ENCODE measurements at regions not wholly inside any gene's neighbourhood (a gene's known extent, or its start where the extent isn't known, plus 50 kb on each side); places are given as distances from the start of the nearest gene placed in this dataset.
"Not testable (repeated sequence)": the region's sequence is repeated elsewhere in the genome, so short reads cannot be mapped to it uniquely, and the experiment has no call there.

GRCh38 chr1:164343189-164343588, 215.8 kb upstream of the PBX1 start:
- DNase-seq, result no peak

- DNase-seq, result no peak
Observed at GRCh38 chr1:164347980-164348379, 211.0 kb upstream of the PBX1 start.

GRCh38 chr1:164356511-164356910, 202.5 kb upstream of the PBX1 start:
- no peak for DNase-seq

GRCh38 chr1:164360265-164360664, 198.7 kb upstream of the PBX1 start:
- no peak for DNase-seq

- DNase-seq, result no peak
Observed at GRCh38 chr1:164361927-164362326, 197.1 kb upstream of the PBX1 start.

- DNase-seq, result no peak
Observed at GRCh38 chr1:164363980-164364379, 195.0 kb upstream of the PBX1 start.

- DNase-seq, result no peak
Observed at GRCh38 chr1:164366014-164366413, 193.0 kb upstream of the PBX1 start.

GRCh38 chr1:164369698-164370365, 189.2 kb upstream of the PBX1 start:
- DNase-seq, result no peak

- peak; percentile 39 for DNase-seq
Observed at GRCh38 chr1:164380893-164381292, 178.1 kb upstream of the PBX1 start.

GRCh38 chr1:164382384-164382783, 176.6 kb upstream of the PBX1 start:
- DNase-seq, result no peak

GRCh38 chr1:164384262-164384661, 174.7 kb upstream of the PBX1 start:
- no peak for DNase-seq

GRCh38 chr1:164417016-164417704, 141.8 kb upstream of the PBX1 start:
- no peak for DNase-seq

GRCh38 chr1:164423136-164423535, 135.8 kb upstream of the PBX1 start:
- no peak for DNase-seq

- no peak for DNase-seq
Observed at GRCh38 chr1:164433141-164433817, 125.7 kb upstream of the PBX1 start.

- DNase-seq, result no peak
Observed at GRCh38 chr1:164433818-164434170, 125.2 kb upstream of the PBX1 start.

- DNase-seq, result no peak
Observed at GRCh38 chr1:164440232-164440631, 118.8 kb upstream of the PBX1 start.

- no peak for DNase-seq
Observed at GRCh38 chr1:164443166-164443565, 115.8 kb upstream of the PBX1 start.

- DNase-seq, result no peak
Observed at GRCh38 chr1:164443836-164444235, 115.1 kb upstream of the PBX1 start.

- DNase-seq, result no peak
Observed at GRCh38 chr1:164446020-164446419, 113.0 kb upstream of the PBX1 start.

GRCh38 chr1:164452549-164452948, 106.4 kb upstream of the PBX1 start:
- DNase-seq, result no peak

- DNase-seq, result no peak
Observed at GRCh38 chr1:164456272-164456671, 102.7 kb upstream of the PBX1 start.

GRCh38 chr1:164459176-164459575, 99.8 kb upstream of the PBX1 start:
- DNase-seq, result not testable (repeated sequence)

GRCh38 chr1:164466001-164466421, 93.0 kb upstream of the PBX1 start:
- DNase-seq, result peak; percentile 11

GRCh38 chr1:164466429-164466828, 92.6 kb upstream of the PBX1 start:
- DNase-seq, result no peak

Measured in NCI-H2227 treated with DMSO at 0.1 percent for 48 hours (cell line).